SK-N-SH (cell line): ENCODE measurements at regions not wholly inside any gene's neighbourhood (a gene's known extent, or its start where the extent isn't known, plus 50 kb on each side); places are given as distances from the start of the nearest gene placed in this dataset.

Experiments used
- CTCF ChIA-PET: fragments of 300-600, 350-600 bp; formaldehyde crosslinking; extraction: SDS; loops from one replicate; lab custom pipeline; 2021; lab: Yijun Ruan, JAX
- POLR2A ChIA-PET: fragments of 350-600 bp; sonication (Branson Sonifier 250); formaldehyde crosslinking; extraction: SDS; loops from one replicate; lab custom pipeline; 2020; ENCODE audit warnings: antibody characterized with exemption, inconsistent platforms; lab: Yijun Ruan, JAX
- DNase-seq: peaks from one replicate; pipeline ENCODE4 v3.0.0; 2012
- H2AFZ ChIP-seq: fragments of 200-600 bp; sonication (generic); 2 replicates; pipeline ENCODE4 v1.8.1; 2016; ENCODE audit warnings: antibody characterized with exemption, mild to moderate bottlenecking, low read depth
- H3F3A ChIP-seq: fragments of 200-600 bp; sonication (generic); replicated peaks from 2 replicates; pipeline ENCODE3; 2016; ENCODE audit warnings: antibody characterized with exemption, mild to moderate bottlenecking; ENCODE audit not compliant: insufficient read depth
- H3K27ac ChIP-seq, 2 experiments: fragments of 200-500 bp in 1 of 2; fragments of 200-600 bp in 1 of 2; sonication (Bioruptor generic) in 1 of 2; sonication (generic), shearing (Covaris generic) in 1 of 2; 2 replicates each; pipeline versions ENCODE4 v1.5.1 to v1.6.1; 2014 to 2016; ENCODE audit warnings: low read depth in 2 of 2, inconsistent platforms in 1 of 2, low read length in 1 of 2, mild to moderate bottlenecking in 1 of 2, mixed read lengths in 1 of 2
- H3K27me3 ChIP-seq: fragments of 200-600 bp; sonication (generic), shearing (Covaris generic); 2 replicates; pipeline ENCODE4 v1.6.1; 2016; ENCODE audit warnings: mixed run types; ENCODE audit not compliant: insufficient read depth
- H3K36me3 ChIP-seq, 2 experiments: fragments of 200-500 bp in 1 of 2; fragments of 200-600 bp in 1 of 2; sonication (Bioruptor generic) in 1 of 2; sonication (generic) in 1 of 2; replicated peaks in 1 of 2; 2 replicates each; pipeline versions ENCODE3 to v1.5.1; 2014 to 2016; ENCODE audit warnings: low read length in 1 of 2, mild to moderate bottlenecking in 1 of 2; ENCODE audit not compliant: insufficient read depth in 2 of 2, control insufficient read depth in 1 of 2
- H3K4me1 ChIP-seq, 2 experiments: fragments of 200-500 bp in 1 of 2; fragments of 200-600 bp in 1 of 2; sonication (Bioruptor generic) in 1 of 2; sonication (generic), shearing (Covaris generic) in 1 of 2; 2 replicates each; pipeline versions ENCODE4 v1.5.1 to v1.6.1; 2014 to 2016; ENCODE audit warnings: low read depth in 1 of 2, low read length in 1 of 2, mixed run types in 1 of 2; ENCODE audit not compliant: insufficient read depth in 2 of 2, control insufficient read depth in 1 of 2
- H3K4me2 ChIP-seq: fragments of 200-600 bp; sonication (generic), shearing (Covaris generic); 2 replicates; pipeline ENCODE4 v1.6.1; 2017; ENCODE audit warnings: mixed run types
- H3K4me3 ChIP-seq, 2 experiments: fragments of 200-500 bp in 1 of 2; fragments of 200-600 bp in 1 of 2; sonication (Bioruptor generic) in 1 of 2; sonication (generic), shearing (Covaris generic) in 1 of 2; 2 replicates each; pipeline versions ENCODE4 v1.5.1 to v1.8.1; 2014 to 2016; ENCODE audit warnings: low read depth in 2 of 2, inconsistent platforms in 1 of 2, low read length in 1 of 2, mild to moderate bottlenecking in 1 of 2, mixed read lengths in 1 of 2, moderate library complexity in 1 of 2
- H3K79me2 ChIP-seq: fragments of 200-600 bp; sonication (generic); 2 replicates; pipeline ENCODE4 v1.8.1; 2017; ENCODE audit warnings: mild to moderate bottlenecking; ENCODE audit not compliant: insufficient read depth
- H3K9ac ChIP-seq: fragments of 200-600 bp; sonication (generic); 2 replicates; pipeline ENCODE4 v1.6.1; 2017; ENCODE audit warnings: mixed run types
- H3K9me2 ChIP-seq: fragments of 200-600 bp; sonication (generic); 2 replicates; pipeline ENCODE4 v1.6.1; 2017; ENCODE audit warnings: mixed run types
- H3K9me3 ChIP-seq: fragments of 200-600 bp; sonication (generic); 2 replicates; pipeline ENCODE4 v1.6.1; 2017; ENCODE audit warnings: mixed run types, mild to moderate bottlenecking, moderate library complexity
- H4K20me1 ChIP-seq: fragments of 200-600 bp; sonication (generic); 2 replicates; pipeline ENCODE4 v1.6.1; 2017; ENCODE audit warnings: mild to moderate bottlenecking, mixed run types; ENCODE audit not compliant: insufficient read depth
- ELF1 ChIP-seq: IDR thresholded peaks from 2 replicates; pipeline ENCODE4 v1.4.0; 2012
- EZH2phosphoT487 ChIP-seq: fragments of 200-600 bp; sonication (generic); IDR thresholded peaks from 2 replicates; pipeline ENCODE4 v1.6.1; 2017; ENCODE audit warnings: low read depth, mixed run types, mild to moderate bottlenecking, antibody characterized with exemption, moderate library complexity, borderline replicate concordance
- FOSL2 ChIP-seq: IDR thresholded peaks from 2 replicates; pipeline ENCODE4 v1.4.0; 2012; ENCODE audit warnings: low read depth, mild to moderate bottlenecking, moderate library complexity, borderline replicate concordance
- FOXJ3 ChIP-seq: sonication (generic); formaldehyde crosslinking; IDR thresholded peaks from 2 replicates; pipeline ENCODE4 v1.5.1; 2020; ENCODE audit warnings: mild to moderate bottlenecking, missing genetic modification reagents
- GATA2 ChIP-seq: sonication (generic); formaldehyde crosslinking; IDR thresholded peaks from 2 replicates; pipeline ENCODE4 v1.5.0; 2020; ENCODE audit warnings: mild to moderate bottlenecking, missing genetic modification reagents
- JUND ChIP-seq: IDR thresholded peaks from 2 replicates; pipeline ENCODE4 v1.4.0; 2012
- MXI1 ChIP-seq: IDR thresholded peaks from 2 replicates; pipeline ENCODE4 v1.6.1; 2012; ENCODE audit warnings: mild to moderate bottlenecking, low read depth, low read length, improper control_type of control experiment
- RAD21 ChIP-seq: IDR thresholded peaks from 2 replicates; pipeline ENCODE4 v1.6.1; 2012; ENCODE audit warnings: mild to moderate bottlenecking, low read length
- RFX5 ChIP-seq: IDR thresholded peaks from 2 replicates; pipeline ENCODE4 v1.6.1; 2012; ENCODE audit warnings: mild to moderate bottlenecking, improper control_type of control experiment, low read length
- SIN3A ChIP-seq: IDR thresholded peaks from 2 replicates; pipeline ENCODE4 v1.6.1; 2012; ENCODE audit warnings: low read depth, mild to moderate bottlenecking, low read length, moderate library complexity, borderline replicate concordance
- SMC3 ChIP-seq: IDR thresholded peaks from 2 replicates; pipeline ENCODE4 v1.6.1; 2012; ENCODE audit warnings: low read depth, low read length, improper control_type of control experiment
- TAF1 ChIP-seq: IDR thresholded peaks from 2 replicates; pipeline ENCODE4 v1.6.1; 2012; ENCODE audit warnings: low read depth, mild to moderate bottlenecking, low read length, moderate library complexity, borderline replicate concordance
- TEAD4 ChIP-seq: IDR thresholded peaks from 2 replicates; pipeline ENCODE4 v1.4.0; 2012; ENCODE audit warnings: mild to moderate bottlenecking, borderline replicate concordance; ENCODE audit not compliant: insufficient read depth
- YY1 ChIP-seq: IDR thresholded peaks from 2 replicates; pipeline ENCODE4 v1.4.0; 2012; ENCODE audit warnings: low read depth, mild to moderate bottlenecking
- WGBS: methylation state at CpG from one replicate; pipeline ENCODE4 v1.1.6; 2017; ENCODE audit warnings: low lambda C conversion rate; 5-methylcytosine and 5-hydroxymethylcytosine counted together
- TF ChIP-seq, protein P1 (sequence below): fragments of 200-600 bp; sonication (generic); IDR thresholded peaks from 2 replicates; pipeline ENCODE4 v1.6.1; 2017; ENCODE audit warnings: antibody characterized with exemption, mild to moderate bottlenecking, moderate library complexity
- TF ChIP-seq, protein P2 (sequence below): IDR thresholded peaks from 2 replicates; pipeline ENCODE4 v1.4.0; 2012; ENCODE audit warnings: low read depth, borderline replicate concordance
- TF ChIP-seq, protein P3 (sequence below): IDR thresholded peaks from 2 replicates; pipeline ENCODE4 v1.4.0; 2012; ENCODE audit warnings: low read depth, borderline replicate concordance

DNA sequence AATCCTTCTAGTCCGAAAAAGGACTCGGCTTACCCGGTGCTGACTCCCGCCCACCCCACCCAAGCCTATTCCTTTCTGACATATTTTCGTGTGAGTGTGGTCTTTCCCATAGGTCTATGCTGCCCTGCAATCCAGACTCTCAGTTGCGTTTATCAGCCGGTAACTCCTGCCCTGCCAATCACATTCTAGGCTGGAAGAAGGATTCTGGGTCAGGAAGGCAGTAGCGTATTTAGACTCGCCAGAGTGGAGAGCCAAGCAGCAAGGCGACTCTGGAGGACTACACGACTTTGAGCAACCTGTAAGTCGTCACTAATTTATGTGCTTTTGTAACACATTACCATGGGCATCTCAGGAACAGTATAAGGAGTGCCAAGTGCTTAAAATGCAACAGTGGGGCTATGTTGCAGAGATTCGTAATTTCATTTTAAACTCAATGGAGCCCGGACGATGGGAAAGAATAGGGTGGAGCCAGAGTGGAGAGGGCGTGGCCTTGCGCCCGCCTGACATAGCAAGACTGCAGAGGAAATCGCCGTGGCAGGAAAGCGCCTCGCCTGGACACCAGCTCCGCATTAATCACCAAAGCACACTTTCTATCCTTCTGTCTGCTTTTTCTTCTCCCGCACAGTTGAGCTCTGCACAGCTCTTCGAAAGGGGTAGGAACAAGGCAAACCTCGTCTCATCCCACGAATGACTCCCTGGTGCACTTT, 1044.2 kb downstream of the AGBL1 start:
- CTCF ChIA-PET: no interaction called here
- Histone ChIP-seq H3F3A (no peaks in the 10 kb centered on the region), H3K79me2 (no peaks in the 10 kb centered on the region), H3K9me3 (no peaks in the 10 kb centered on the region), H3K36me3 (no peaks in the 10 kb centered on the region), H4K20me1 (no peaks in the 10 kb centered on the region), H3K9me2 (no peaks in the 10 kb centered on the region)
- WGBS: 62% methylated on average over 27 of the region's 27 CpGs
- DNase-seq: no peak
- TF ChIP-seq SIN3A (no peak), ELF1 (no peak), EZH2phosphoT487 (no peak), RFX5 (no peak), SMC3 (no peak), GATA2 (CRISPR knock-in tag) (no peak), FOSL2 (no peak), RAD21 (no peak), MXI1 (no peak), FOXJ3 (no peak)
- TF ChIP-seq, protein P1, sequence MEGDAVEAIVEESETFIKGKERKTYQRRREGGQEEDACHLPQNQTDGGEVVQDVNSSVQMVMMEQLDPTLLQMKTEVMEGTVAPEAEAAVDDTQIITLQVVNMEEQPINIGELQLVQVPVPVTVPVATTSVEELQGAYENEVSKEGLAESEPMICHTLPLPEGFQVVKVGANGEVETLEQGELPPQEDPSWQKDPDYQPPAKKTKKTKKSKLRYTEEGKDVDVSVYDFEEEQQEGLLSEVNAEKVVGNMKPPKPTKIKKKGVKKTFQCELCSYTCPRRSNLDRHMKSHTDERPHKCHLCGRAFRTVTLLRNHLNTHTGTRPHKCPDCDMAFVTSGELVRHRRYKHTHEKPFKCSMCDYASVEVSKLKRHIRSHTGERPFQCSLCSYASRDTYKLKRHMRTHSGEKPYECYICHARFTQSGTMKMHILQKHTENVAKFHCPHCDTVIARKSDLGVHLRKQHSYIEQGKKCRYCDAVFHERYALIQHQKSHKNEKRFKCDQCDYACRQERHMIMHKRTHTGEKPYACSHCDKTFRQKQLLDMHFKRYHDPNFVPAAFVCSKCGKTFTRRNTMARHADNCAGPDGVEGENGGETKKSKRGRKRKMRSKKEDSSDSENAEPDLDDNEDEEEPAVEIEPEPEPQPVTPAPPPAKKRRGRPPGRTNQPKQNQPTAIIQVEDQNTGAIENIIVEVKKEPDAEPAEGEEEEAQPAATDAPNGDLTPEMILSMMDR: no peak
- TF ChIP-seq, all 33 proteins: peak for 0
- Histone ChIP-seq H2AFZ (no peak overlapping the region), H3K4me3 (no peak overlapping the region), H3K27ac (no peak overlapping the region), H3K4me2 (no peak overlapping the region), H3K27me3 (no peaks in the 10 kb centered on the region), H3K4me1 (no peaks in the 10 kb centered on the region), H3K9ac (no peak overlapping the region)
- POLR2A ChIA-PET: no interaction called here

DNA sequence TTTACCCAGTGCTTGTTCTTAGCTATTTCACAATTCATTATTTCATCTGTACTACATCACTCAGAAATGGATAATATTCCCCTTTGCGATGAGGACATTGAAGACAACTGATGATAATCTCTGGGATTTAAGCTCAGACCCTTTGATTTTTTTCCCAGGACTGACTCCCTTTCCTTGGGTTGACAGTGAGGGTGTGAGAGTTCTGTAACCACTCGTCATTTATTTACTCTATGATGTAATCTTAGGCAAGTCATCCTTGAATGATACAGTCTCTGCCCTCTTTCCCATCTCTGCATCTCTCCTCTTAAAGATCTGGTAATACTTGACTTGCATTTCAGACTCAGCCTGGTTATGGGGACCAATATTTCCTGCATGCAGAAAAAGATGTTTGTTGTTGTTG, 1041.7 kb downstream of the AGBL1 start:
- CTCF ChIA-PET: no interaction called here
- H2AFZ ChIP-seq: no peak overlapping the region
- POLR2A ChIA-PET: no interaction called here
- H3K4me2 ChIP-seq: no peak overlapping the region
- H3K4me1 ChIP-seq: no peaks in the 10 kb centered on the region; a peak in 1 of 4 replicates
- H3F3A ChIP-seq: no peaks in the 10 kb centered on the region
- H3K27ac ChIP-seq: no peak overlapping the region
- H3K79me2 ChIP-seq: no peaks in the 10 kb centered on the region
- no peaks in the 10 kb centered on the region for H3K36me3 ChIP-seq
- no peak for DNase-seq
- no peaks in the 10 kb centered on the region for H3K9me3 ChIP-seq
- WGBS: 46% methylated on average over 2 of the region's 2 CpGs
- H4K20me1 ChIP-seq: no peaks in the 10 kb centered on the region
- no peaks in the 10 kb centered on the region for H3K27me3 ChIP-seq
- no peak overlapping the region for H3K9ac ChIP-seq
- H3K4me3 ChIP-seq: no peak overlapping the region
- TF ChIP-seq JUND (no peak), TEAD4 (no peak), YY1 (no peak), TAF1 (no peak), EZH2phosphoT487 (no peak), RAD21 (no peak), MXI1 (no peak)
- TF ChIP-seq, protein P2, sequence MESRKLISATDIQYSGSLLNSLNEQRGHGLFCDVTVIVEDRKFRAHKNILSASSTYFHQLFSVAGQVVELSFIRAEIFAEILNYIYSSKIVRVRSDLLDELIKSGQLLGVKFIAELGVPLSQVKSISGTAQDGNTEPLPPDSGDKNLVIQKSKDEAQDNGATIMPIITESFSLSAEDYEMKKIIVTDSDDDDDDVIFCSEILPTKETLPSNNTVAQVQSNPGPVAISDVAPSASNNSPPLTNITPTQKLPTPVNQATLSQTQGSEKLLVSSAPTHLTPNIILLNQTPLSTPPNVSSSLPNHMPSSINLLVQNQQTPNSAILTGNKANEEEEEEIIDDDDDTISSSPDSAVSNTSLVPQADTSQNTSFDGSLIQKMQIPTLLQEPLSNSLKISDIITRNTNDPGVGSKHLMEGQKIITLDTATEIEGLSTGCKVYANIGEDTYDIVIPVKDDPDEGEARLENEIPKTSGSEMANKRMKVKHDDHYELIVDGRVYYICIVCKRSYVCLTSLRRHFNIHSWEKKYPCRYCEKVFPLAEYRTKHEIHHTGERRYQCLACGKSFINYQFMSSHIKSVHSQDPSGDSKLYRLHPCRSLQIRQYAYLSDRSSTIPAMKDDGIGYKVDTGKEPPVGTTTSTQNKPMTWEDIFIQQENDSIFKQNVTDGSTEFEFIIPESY: no peak
- TF ChIP-seq, protein P3, sequence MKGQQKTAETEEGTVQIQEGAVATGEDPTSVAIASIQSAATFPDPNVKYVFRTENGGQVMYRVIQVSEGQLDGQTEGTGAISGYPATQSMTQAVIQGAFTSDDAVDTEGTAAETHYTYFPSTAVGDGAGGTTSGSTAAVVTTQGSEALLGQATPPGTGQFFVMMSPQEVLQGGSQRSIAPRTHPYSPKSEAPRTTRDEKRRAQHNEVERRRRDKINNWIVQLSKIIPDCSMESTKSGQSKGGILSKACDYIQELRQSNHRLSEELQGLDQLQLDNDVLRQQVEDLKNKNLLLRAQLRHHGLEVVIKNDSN: no peak
- TF ChIP-seq, protein P1: no peak
- no peaks in the 10 kb centered on the region for H3K9me2 ChIP-seq
